EH (cell line): ENCODE measurements at regions not wholly inside any gene's neighbourhood (a gene's known extent, or its start where the extent isn't known, plus 50 kb on each side); places are given as distances from the start of the nearest gene placed in this dataset.
"Not testable (repeated sequence)": the region's sequence is repeated elsewhere in the genome, so short reads cannot be mapped to it uniquely, and the experiment has no call there.

Source experiments
- DNase-seq: peaks from one replicate; pipeline ENCODE4 v3.0.0-alpha.2; 2015; ENCODE audit warnings: low read depth

GRCh38 chr4:79743014-79743413 is 330.0 kb downstream of the ANTXR2 start:
- DNase-seq = no peak

GRCh38 chr4:79739912-79740311 is 331.9 kb upstream of the GK2 start:
- no peak for DNase-seq

GRCh38 chr4:79723507-79723906 is 315.5 kb upstream of the GK2 start:
- DNase-seq = no peak

GRCh38 chr4:79700356-79700755 is 292.3 kb upstream of the GK2 start:
- no peak for DNase-seq

GRCh38 chr4:79697444-79697843 is 289.4 kb upstream of the GK2 start:
- DNase-seq = no peak

- DNase-seq = not testable (repeated sequence)
Observed at GRCh38 chr4:79696534-79696933, 288.5 kb upstream of the GK2 start.

GRCh38 chr4:79695848-79696247 is 287.8 kb upstream of the GK2 start:
- DNase-seq = no peak

GRCh38 chr4:79689740-79690139 is 281.7 kb upstream of the GK2 start:
- DNase-seq = no peak

- DNase-seq = no peak
Observed at GRCh38 chr4:79688691-79689090, 280.7 kb upstream of the GK2 start.

- no peak for DNase-seq
Observed at GRCh38 chr4:79687006-79687405, 279.0 kb upstream of the GK2 start.

- no peak for DNase-seq
Observed at GRCh38 chr4:79685542-79685941, 277.5 kb upstream of the GK2 start.

GRCh38 chr4:79684516-79684915 is 276.5 kb upstream of the GK2 start:
- DNase-seq = no peak

- DNase-seq = no peak
Observed at GRCh38 chr4:79682801-79683530, 274.9 kb upstream of the GK2 start.

- no peak for DNase-seq
Observed at GRCh38 chr4:79682161-79682560, 274.1 kb upstream of the GK2 start.

GRCh38 chr4:79679859-79680258 is 271.8 kb upstream of the GK2 start:
- DNase-seq = no peak

- DNase-seq = no peak
Observed at GRCh38 chr4:79678472-79679202, 270.6 kb upstream of the GK2 start.

- DNase-seq = no peak
Observed at GRCh38 chr4:79676705-79677104, 268.7 kb upstream of the GK2 start.

- not testable (repeated sequence) for DNase-seq
Observed at GRCh38 chr4:79674906-79675305, 266.9 kb upstream of the GK2 start.

- no peak for DNase-seq
Observed at GRCh38 chr4:79673898-79674297, 265.9 kb upstream of the GK2 start.

- DNase-seq = no peak
Observed at GRCh38 chr4:79673377-79673776, 265.3 kb upstream of the GK2 start.

GRCh38 chr4:79666875-79667274 is 258.8 kb upstream of the GK2 start:
- no peak for DNase-seq

GRCh38 chr4:79666112-79666511 is 258.1 kb upstream of the GK2 start:
- DNase-seq = no peak

GRCh38 chr4:79663865-79664264 is 255.8 kb upstream of the GK2 start:
- DNase-seq = no peak

GRCh38 chr4:79663141-79663540 is 255.1 kb upstream of the GK2 start:
- no peak for DNase-seq
